Tibial nerve (tissue), 3 donors: ENCODE measurements at regions not wholly inside any gene's neighbourhood (a gene's known extent, or its start where the extent isn't known, plus 50 kb on each side); places are given as distances from the start of the nearest gene placed in this dataset.

Source experiments
- CTCF ChIP-seq, 5 experiments: fragments of 200-600 bp in 3 of 5; fragments of 450-650 bp in 2 of 5; sonication (generic) in 3 of 5; IDR thresholded peaks; one replicate each; pipeline ENCODE4 v1.5.1; 2016 to 2019; ENCODE audit warnings: antibody characterized with exemption in 5 of 5, mild to moderate bottlenecking in 3 of 5, moderate library complexity in 2 of 5
- POLR2A ChIP-seq, 2 donors: fragments of 450-650 bp; IDR thresholded peaks; one replicate each; pipeline ENCODE4 v1.6.1; 2017; ENCODE audit warnings: antibody characterized with exemption in 2 of 2, mild to moderate bottlenecking in 2 of 2, moderate library complexity in 2 of 2

GRCh38 chr6:113004054-113004453 is 656.9 kb downstream of the RFPL4B start:
- TF ChIP-seq CTCF (IDR thresholded peaks at IDR 0.05): no peak
- no peak for TF ChIP-seq POLR2A (IDR thresholded peaks at IDR 0.05)
